DOHH2 (cell line): ENCODE measurements at regions not wholly inside any gene's neighbourhood (a gene's known extent, or its start where the extent isn't known, plus 50 kb on each side); places are given as distances from the start of the nearest gene placed in this dataset.

Experiments used
- H3F3A ChIP-seq: fragments of 200-600 bp; sonication (generic), shearing (Covaris generic); 2 replicates; pipeline ENCODE4 v1.6.0; 2016; ENCODE audit warnings: antibody characterized with exemption, mild to moderate bottlenecking; ENCODE audit not compliant: control insufficient read depth, insufficient read depth
- H3K27ac ChIP-seq: fragments of 200-600 bp; sonication (generic); 2 replicates; pipeline ENCODE4 v1.5.1; 2014; ENCODE audit warnings: low read depth, mild to moderate bottlenecking, low read length, moderate library complexity
- H3K27me3 ChIP-seq: fragments of 200-600 bp; sonication (generic); 2 replicates; pipeline ENCODE4 v1.6.1; 2014; ENCODE audit warnings: mild to moderate bottlenecking, low read length, mixed read lengths; ENCODE audit not compliant: control insufficient read depth
- H3K36me3 ChIP-seq: fragments of 200-600 bp; sonication (generic); 2 replicates; pipeline ENCODE4 v1.6.1; 2014; ENCODE audit warnings: mild to moderate bottlenecking, low read length, moderate library complexity, mixed read lengths; ENCODE audit not compliant: control insufficient read depth
- H3K4me1 ChIP-seq: fragments of 200-600 bp; sonication (generic); 2 replicates; pipeline ENCODE4 v1.6.1; 2014; ENCODE audit warnings: mild to moderate bottlenecking, low read length, mixed read lengths; ENCODE audit not compliant: control insufficient read depth
- H3K4me2 ChIP-seq: fragments of 200-600 bp; sonication (generic); 2 replicates; pipeline ENCODE4 v1.6.0; 2014; ENCODE audit warnings: mild to moderate bottlenecking, low read length, moderate library complexity
- H3K4me3 ChIP-seq: fragments of 200-600 bp; sonication (generic); 2 replicates; pipeline ENCODE4 v1.5.1; 2014; ENCODE audit warnings: mild to moderate bottlenecking, low read length, mixed read lengths
- H3K79me2 ChIP-seq: fragments of 200-600 bp; sonication (generic); 2 replicates; pipeline ENCODE4 v1.6.1; 2014; ENCODE audit warnings: mild to moderate bottlenecking, low read length, mixed read lengths; ENCODE audit not compliant: control insufficient read depth
- H3K9me2 ChIP-seq: fragments of 200-600 bp; sonication (generic); replicated peaks from 2 replicates; pipeline ENCODE4 v1.6.1; 2014; ENCODE audit warnings: mild to moderate bottlenecking, low read length, mixed read lengths; ENCODE audit not compliant: control insufficient read depth
- H3K9me3 ChIP-seq: fragments of 200-600 bp; sonication (generic); 2 replicates; pipeline ENCODE4 v1.6.1; 2014; ENCODE audit warnings: antibody characterized with exemption, low read length, mixed read lengths; ENCODE audit not compliant: control insufficient read depth, insufficient read depth
- H4K20me1 ChIP-seq: fragments of 200-600 bp; sonication (generic); 2 replicates; pipeline ENCODE4 v1.6.0; 2014; ENCODE audit warnings: low read depth, mild to moderate bottlenecking, antibody characterized with exemption, low read length, moderate library complexity; ENCODE audit not compliant: control insufficient read depth, insufficient read depth
- EZH2phosphoT487 ChIP-seq: fragments of 200-600 bp; sonication (generic); IDR thresholded peaks from 2 replicates; pipeline ENCODE4 v1.6.1; 2017; ENCODE audit warnings: borderline replicate concordance, mild to moderate bottlenecking, antibody characterized with exemption, low read length, moderate library complexity, mixed read lengths
- TF ChIP-seq, protein P1 (sequence below): fragments of 200-600 bp; sonication (generic); IDR thresholded peaks from one replicate; pipeline ENCODE4 v1.5.1; 2014; ENCODE audit warnings: antibody characterized with exemption, mild to moderate bottlenecking, low read depth, low read length; ENCODE audit not compliant: poor library complexity, severe bottlenecking

DNA sequence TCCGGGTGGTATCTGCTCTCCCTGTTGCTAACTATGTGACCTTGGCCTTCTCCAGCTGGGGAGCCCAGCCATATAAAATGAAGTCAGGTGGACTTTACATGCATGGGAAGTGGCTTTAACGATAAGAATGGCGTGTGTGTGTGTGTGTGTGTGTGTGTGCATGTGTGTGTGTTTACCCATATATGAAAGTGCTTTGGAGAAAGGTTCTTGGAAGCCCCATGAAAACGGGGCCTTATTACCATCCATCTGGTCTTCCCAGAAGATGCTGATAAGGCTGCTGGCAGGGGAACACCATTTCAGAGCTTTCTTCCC, 94.8 kb downstream of the LRRC74A start:
- Histone ChIP-seq H3K4me3 (no peak overlapping the region), H3K27me3 (peaks cover 61% of the 10 kb centered on the region), H3K36me3 (no peaks in the 10 kb centered on the region), H3K27ac (no peak overlapping the region), H4K20me1 (no peaks in the 10 kb centered on the region), H3K9me2 (no peaks in the 10 kb centered on the region), H3K4me1 (peaks cover 3% of the 10 kb centered on the region; the same call in 1 of the 2 replicates), H3K4me2 (no peak overlapping the region), H3K9me3 (no peaks in the 10 kb centered on the region), H3K79me2 (no peaks in the 10 kb centered on the region), H3F3A (no peaks in the 10 kb centered on the region)
- no peak for TF ChIP-seq EZH2phosphoT487
- TF ChIP-seq, protein P1, sequence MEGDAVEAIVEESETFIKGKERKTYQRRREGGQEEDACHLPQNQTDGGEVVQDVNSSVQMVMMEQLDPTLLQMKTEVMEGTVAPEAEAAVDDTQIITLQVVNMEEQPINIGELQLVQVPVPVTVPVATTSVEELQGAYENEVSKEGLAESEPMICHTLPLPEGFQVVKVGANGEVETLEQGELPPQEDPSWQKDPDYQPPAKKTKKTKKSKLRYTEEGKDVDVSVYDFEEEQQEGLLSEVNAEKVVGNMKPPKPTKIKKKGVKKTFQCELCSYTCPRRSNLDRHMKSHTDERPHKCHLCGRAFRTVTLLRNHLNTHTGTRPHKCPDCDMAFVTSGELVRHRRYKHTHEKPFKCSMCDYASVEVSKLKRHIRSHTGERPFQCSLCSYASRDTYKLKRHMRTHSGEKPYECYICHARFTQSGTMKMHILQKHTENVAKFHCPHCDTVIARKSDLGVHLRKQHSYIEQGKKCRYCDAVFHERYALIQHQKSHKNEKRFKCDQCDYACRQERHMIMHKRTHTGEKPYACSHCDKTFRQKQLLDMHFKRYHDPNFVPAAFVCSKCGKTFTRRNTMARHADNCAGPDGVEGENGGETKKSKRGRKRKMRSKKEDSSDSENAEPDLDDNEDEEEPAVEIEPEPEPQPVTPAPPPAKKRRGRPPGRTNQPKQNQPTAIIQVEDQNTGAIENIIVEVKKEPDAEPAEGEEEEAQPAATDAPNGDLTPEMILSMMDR, result no peak

DNA sequence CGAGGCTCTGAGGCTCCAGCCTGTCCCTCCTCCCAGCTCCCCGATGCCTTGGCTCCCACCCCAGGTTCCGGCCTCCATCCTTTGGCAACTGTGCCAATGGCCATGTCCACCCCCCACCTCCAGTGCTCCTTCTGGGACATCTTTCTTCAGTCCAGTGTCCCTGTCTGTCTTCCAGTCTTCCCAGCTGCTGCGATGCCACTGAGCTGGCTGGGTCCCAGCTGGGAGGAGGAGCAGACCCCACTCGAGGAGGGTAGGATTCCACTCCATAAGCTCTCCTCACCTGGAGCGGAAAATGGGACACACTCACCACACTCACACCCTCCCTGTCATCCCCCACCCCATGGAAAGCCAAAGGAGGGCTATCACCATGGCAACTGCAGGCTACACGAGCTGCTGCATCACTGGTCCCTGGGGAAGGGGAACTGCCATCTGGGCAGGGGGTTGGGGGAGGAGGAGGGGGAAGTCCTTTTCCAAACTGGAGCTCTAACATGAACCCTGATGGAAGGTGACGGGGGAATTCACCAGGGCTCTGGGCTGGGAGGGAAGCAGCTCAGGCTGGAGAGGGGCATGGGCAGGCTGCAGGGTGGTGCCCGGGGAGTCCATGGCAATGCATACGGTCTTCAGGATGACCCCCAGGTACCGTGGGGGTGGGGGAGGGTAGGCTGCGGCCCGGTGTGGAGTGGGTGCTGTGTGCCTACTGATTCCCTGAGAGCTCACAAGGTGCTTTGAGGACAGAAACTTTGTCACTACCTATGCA, 94.3 kb downstream of the LRRC74A start:
- Histone ChIP-seq H3K9me2 (no peaks in the 10 kb centered on the region), H3F3A (no peaks in the 10 kb centered on the region), H4K20me1 (no peaks in the 10 kb centered on the region), H3K4me1 (peaks cover 3% of the 10 kb centered on the region; the same call in 1 of the 2 replicates), H3K27me3 (peaks cover 58% of the 10 kb centered on the region), H3K36me3 (no peaks in the 10 kb centered on the region), H3K4me3 (no peak overlapping the region), H3K9me3 (no peaks in the 10 kb centered on the region), H3K4me2 (no peak overlapping the region), H3K79me2 (no peaks in the 10 kb centered on the region), H3K27ac (no peak overlapping the region)
- TF ChIP-seq EZH2phosphoT487, result no peak
- TF ChIP-seq, protein P1, result no peak

DNA sequence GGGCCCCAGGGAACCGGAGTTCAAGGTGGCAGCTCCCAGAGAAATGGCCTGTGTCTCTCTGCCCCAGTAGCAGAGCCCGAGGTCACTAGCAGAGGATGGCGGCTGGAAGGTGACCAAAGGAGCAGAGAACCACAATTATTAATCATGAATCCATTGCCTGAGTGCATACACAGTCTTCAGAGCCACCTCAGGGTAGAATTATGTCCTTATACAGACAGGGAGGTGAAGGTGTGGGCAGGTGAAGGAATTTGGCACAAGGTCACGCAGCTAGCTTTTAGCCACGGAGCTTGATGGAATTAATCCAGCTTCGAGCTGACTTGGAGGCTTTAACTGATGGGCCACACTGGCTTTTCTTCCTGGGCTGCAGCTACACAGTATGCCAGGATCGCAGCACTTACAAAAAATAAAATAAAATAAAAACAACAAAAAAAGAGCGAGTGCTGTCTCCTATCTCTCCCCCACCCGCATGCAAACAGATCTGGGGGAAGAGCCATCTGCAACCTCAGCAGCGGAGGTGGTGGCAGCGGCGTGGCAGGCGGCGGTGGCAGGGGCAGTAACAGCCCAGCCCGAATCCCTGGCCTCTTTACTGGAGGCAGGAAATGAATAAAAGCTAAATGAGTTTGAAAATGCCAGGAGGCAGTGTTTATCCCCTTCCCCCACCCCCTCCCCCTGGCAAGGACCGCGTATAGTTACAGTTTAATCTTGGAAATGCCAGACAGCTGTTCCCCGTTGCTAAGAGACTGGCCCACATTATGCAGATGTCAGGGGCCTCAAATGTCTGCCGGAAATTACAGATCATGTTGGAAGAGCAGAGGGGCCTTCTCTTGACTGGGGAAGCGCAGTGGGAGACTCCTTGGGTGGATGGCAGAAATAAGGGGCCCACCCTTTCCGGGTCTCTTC, 93.5 kb downstream of the LRRC74A start:
- Histone ChIP-seq H3K4me1 (peaks cover 3% of the 10 kb centered on the region; the same call in 1 of the 2 replicates), H3F3A (no peaks in the 10 kb centered on the region), H3K79me2 (no peaks in the 10 kb centered on the region), H3K9me3 (no peaks in the 10 kb centered on the region), H3K4me2 (no peak overlapping the region), H3K27ac (no peak overlapping the region), H3K9me2 (no peaks in the 10 kb centered on the region), H4K20me1 (no peaks in the 10 kb centered on the region), H3K36me3 (no peaks in the 10 kb centered on the region), H3K27me3 (peaks cover 53% of the 10 kb centered on the region), H3K4me3 (no peak overlapping the region)
- no peak for TF ChIP-seq EZH2phosphoT487
- TF ChIP-seq, protein P1, result no peak
